LHCN-M2 (cell line): ENCODE measurements at regions not wholly inside any gene's neighbourhood (a gene's known extent, or its start where the extent isn't known, plus 50 kb on each side); places are given as distances from the start of the nearest gene placed in this dataset.
"Not testable (repeated sequence)": the region's sequence is repeated elsewhere in the genome, so short reads cannot be mapped to it uniquely, and the experiment has no call there.

Source experiments
- DNase-seq: peaks from one replicate; pipeline ENCODE4 v3.0.0-alpha.2; 2012; ENCODE audit warnings: low read depth

DNA sequence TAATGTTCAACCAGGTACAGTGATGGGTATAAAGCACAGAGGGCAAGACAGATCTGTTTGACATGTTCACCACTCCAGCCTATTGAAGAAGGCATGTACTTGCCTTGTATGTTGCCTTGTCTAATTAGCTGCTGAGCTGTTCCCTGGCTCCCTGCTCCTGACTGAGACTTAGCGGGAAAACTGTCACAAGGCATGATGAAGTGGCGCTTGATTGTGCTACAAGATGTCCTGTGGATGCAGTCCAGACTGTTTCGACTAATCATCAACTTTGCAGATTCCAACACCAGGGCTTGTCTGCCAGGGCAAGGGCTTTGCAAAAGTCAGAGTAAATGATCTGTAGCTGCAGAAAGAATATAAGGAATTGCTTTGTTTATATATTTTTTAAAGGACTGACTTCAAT is 136.2 kb upstream of the NRBF2 start:
- no peak for DNase-seq

DNA sequence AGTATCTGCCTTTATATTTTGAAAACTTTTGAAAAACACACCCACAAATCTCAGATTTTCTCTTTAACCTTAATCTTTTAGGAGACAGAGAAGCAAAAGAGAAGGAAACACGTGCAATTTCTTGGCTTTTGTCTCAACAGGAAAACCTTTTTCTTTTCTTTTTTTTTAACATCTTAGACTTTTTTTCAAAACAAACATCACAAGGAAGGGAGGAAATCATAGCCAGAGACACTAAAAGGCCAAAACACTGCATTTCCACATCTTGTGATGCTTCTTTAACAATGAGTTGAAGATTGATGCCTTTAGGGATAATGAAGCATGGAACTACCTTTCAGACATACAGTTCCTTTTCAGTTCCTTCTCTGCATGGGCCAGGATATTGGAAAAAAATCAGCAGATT is 136.6 kb upstream of the NRBF2 start:
- DNase-seq: no peak

DNA sequence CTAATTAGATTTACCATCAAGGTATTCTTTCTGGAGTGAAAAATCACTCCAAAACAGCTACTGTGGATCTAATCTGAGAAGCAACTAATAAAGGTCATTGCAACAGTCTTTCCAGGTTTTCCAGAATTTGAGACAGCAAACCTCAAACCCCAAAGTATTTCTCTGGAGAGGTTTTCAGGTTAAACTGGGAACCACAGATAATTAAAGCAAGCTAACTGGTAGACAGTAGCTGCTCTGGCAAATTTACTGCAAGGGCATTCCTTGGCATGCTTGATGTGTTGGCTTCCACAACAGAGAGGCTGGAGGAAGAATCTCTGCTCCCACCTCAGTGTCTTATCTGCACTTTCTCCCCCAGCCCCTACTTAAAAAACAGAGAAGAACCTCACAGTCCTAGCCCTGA is 140.0 kb upstream of the NRBF2 start:
- DNase-seq: peak; percentile 22

DNA sequence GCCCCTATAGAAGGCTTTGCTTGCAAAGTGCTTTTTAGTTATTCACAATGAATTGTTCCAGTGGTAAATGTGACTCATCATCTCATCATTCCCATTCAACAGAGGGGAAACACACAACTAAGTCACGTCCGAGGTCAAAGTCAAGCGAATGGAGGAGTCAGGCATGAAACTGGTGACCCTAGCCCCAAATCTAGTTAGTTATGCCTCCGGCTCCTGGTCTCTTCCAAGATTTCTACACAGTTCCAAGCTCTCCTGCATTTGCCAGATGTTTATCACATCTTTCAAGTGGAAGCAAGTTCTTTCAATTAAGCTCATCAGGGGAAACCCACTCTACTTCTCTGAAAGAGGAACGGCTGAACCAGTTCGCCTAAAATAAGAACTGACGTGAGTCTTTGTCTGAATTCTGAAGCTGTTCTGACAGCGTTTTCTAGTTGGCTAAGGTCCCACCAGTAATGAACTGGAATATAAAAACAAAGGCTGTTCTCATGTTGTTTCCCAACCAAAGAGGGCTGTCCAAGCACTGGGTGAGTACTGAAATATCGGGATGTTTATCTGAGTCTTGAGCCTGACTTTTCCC is 140.9 kb upstream of the NRBF2 start:
- peak; percentile 37 for DNase-seq

DNA sequence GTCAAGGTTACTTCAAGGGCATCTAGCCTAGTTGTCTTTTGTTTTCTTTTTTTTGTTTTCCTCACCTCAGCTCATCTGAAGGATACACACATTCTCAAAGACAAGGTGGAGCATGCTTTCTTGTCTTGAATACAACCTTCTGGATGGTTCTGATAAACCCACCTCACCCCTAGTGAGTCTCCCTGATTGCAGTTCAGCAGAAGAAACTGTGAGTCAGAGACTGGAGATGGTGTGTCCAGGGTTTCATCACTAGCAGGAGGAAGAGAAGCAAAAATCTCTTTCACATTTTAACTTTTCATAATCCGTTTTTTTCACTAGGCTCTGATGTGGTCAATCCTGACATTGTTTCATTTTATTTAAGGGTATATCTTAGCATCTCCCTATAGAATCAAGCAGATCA is 143.0 kb upstream of the NRBF2 start:
- no peak for DNase-seq

DNA sequence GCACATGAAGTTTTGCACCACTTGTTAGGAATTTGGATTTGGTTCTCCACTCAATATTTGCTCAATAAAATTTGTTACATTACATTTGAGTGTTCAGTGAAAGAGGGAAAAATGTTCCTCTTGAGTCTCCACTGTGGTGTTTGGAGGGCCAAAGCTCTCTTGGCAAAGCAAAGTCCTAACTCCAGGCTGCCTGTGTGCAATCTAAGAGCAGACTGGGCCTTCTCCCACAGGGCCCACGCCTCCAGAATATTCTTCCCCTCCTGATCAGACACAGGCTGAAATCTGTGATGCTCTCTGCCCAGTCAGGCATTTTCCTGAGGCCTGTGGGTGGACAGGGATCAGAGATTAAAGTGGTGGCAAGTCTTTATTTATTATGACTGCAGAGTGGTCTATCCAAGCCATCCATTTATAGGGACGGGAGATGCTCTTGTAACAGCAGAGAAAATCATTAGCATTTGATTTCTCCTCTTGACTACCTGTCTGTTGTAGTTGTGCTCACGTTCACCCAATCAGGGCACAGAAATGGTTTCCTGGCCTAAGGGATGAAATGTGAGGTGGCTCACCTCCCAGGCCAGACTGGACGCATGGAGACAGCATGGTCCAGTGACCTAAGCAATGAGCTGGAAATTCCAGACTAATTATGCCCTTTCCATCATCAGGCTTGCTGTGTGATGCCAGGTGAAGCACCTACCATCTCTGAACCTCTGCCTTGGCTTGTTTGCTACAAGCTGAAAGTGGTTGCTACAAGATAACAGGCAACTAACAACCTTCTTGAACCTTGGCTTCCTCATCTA is 147.1 kb upstream of the NRBF2 start:
- no peak for DNase-seq

DNA sequence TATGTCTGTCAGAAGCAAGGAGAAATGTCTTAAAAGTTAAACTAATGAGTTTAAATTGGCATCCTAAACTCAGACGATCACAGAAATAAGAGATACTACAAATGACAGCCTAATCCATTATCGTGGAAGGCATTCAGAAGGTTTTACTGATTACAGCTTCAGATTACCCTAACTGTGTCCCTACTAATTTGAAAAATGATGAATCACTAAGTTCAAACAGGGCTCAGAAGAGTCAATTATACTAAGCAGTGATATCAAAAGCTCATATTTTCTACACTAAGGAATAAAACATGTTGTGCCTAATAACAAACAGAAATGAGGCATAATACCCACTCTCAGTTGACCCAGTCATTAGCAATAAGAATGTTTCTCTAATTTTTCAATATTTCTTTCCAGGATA is 152.0 kb upstream of the NRBF2 start:
- DNase-seq: no peak

DNA sequence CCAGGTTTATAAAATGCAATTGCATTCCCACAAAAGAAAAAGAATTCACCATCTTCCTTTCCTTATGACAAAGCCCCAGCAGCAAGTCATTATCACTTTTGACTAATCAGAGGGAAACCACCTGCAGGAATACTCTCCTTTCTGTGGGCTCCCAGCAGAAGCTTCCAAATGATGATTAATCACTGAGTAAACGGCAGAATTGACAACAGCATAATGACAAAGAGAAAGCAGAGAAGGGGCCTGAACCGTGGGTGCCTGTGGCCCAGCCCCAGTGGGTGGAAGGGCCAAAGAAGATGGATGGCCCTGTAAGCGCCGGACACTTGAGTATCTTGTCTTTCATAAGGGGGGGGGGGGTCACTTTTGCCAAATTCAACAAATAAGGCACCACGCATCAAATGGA is 152.4 kb upstream of the NRBF2 start:
- DNase-seq: no peak

DNA sequence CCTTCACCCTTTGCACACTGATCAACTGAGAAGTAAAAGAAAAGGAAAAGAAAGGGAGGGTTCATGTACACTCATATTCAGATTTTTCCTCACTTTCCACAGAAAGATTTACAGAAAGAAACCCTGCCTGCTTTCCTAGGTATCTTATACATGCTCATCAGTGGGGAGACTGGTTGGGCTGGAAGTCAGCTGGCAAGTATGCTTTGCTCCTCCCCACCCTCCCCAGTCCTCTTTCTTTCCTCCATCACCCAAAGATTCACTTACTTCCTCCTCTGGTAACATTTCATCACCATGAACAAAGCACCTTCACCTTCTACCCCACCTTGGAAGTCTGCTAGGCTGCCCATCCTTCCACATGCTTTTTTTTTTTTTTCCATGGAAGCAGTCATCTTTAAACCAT is 153.2 kb upstream of the NRBF2 start:
- no peak for DNase-seq

DNA sequence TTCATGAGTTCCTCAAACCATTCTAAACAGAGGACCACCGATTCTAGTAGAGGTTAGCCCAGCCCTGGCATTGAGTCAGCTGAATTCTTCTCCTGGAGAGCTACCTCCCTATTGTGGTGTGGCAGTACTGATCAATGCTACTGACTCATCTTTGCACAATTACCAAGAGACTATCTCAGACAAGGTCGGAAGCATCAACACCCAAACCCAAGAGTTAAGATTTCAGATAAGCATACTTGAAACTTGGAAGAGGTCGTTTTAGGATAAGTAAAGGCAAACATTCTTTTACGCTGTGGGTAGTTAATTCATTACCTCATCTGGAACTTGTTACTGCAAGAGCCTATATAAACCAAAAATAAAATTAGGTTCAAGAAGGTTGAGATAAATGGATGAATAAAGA is 154.6 kb upstream of the NRBF2 start:
- DNase-seq: no peak

DNA sequence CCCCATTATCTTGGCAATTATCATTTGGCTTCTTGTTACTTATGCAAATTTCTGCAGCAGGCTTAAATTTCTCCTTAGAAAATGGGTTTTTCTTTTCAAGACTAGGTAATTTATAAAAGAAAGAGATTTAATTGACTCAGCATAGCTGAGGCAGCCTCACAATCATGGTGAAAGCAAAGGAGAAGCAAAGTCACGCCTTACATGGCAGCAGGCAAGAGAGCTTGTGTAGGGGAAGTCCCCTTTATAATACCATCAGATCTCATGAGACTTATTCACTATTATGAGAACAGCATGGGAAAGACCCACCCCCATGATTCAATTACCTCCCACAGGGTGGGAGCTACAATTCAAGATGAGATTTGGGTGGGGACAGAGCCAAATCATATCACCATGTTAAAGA is 158.3 kb upstream of the NRBF2 start:
- not testable (repeated sequence) for DNase-seq

DNA sequence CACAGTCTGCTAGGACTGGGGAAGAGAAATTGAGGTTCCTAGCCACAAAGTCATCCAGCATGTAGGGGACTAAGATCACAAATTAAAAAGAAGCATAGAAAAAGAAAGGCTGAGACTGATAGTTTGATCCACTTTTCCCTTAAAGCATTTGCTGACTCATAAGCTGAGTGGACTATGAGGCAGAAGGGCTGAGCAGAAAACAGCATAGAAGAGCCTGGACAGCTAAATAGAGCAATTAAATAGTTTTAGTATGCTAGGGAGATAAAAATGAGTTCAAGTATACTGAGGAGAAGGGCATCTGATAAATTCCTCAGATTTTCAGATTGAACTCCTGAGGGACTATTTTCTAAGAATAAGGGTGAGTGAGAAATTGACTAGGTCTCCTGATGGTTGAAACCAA is 155.9 kb upstream of the EGR2 start:
- no peak for DNase-seq

DNA sequence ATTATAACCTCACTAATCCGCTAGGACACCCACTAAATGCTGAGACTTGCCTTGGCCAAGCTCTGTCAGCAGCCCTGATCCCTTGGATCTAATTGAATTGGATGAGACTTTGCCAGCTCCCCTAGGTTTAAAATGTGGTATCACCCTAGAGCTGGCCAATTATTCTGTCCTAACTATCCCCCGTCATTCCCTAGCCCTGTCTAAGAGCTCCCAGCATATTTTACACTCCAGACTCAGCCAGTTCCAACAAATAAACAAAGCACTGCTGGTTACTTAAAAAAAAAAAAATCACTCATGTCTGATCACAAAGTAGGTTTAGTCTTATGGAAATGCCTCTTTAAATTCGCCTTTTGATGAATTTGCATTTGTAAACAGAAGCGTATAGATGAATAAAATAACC is 147.9 kb upstream of the EGR2 start:
- DNase-seq: no peak

DNA sequence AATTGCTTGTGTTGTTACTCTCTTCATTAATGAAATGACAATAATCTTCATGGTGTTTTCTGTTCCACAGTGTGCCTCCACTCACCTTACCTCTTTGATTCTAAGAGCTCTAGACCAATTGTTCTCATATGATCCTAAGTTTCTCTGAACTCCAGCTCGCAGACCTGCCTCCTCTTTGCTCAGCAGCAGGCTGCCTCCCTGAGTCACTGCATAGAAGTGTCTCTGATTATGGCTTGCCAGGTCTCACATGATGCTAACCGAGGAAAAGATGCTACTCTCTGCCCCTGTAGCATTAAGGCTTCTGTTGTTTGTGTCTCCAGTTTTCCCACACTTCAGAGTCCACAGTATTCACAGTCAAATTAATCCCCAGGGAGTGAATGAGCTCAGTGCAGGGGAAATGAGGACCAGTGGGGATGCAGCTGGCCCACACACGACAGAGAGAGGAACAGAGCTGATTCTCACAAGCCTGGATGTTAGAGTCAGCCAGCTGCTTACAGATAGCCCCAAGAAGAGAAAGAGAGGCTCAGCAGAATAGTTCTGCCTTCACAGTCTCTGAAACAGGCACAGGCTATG is 145.9 kb upstream of the EGR2 start:
- peak; percentile 21 for DNase-seq

DNA sequence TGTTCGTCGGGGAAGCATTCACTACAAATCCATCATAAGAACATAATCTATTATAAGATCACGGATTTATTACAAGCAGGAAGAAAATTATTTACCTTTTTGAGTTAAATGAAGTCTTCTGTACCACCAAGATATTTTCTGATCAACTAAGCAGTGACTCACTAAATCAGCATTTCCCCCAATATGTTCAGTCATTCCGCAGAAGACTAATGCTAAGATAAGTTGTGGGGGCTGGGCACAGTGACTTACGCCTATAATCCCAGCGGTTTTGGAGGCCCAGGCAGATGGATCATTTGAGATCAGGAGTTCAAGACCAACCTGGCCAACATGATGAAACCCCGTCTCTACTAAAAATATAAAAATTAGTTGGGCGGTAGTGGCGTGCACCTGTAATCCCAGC is 144.2 kb upstream of the EGR2 start:
- DNase-seq: no peak

DNA sequence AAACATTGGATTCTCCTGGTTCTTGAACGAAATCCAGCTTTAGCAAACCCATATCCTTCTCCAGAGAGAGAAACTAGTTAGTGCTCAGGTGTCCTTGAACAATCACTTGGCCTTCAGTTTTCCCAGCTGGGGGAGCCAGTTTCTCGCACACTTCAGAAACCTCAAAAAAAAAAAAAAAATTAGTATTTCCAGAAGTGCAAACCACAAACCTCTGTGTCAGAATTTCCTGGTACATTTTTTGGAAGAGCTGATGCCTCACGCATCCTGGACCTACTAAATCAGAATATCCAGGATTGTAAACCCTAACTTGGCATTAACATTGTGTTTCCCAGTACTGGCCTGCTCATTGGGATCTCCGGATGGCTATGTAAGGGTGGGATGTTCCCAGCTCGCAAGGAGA is 143.4 kb upstream of the EGR2 start:
- no peak for DNase-seq

DNA sequence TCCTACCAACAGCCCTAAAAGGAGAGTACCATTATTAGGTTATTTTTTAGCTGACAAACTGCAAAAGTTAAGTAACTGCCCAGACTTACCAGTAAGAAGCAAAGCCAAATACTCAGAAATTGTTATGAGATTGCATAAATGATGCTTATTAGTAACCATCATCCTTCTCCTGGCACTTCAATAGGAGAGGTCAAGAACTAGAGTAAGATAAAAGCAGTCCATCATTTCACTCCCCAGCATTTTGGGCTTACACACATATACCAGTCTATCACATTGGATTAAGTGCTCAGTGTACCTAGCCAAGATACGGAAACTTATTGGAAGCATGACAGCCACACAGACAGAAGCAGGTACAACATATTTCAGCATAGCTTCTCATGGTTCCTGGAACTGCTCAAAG is 142.8 kb upstream of the EGR2 start:
- no peak for DNase-seq

DNA sequence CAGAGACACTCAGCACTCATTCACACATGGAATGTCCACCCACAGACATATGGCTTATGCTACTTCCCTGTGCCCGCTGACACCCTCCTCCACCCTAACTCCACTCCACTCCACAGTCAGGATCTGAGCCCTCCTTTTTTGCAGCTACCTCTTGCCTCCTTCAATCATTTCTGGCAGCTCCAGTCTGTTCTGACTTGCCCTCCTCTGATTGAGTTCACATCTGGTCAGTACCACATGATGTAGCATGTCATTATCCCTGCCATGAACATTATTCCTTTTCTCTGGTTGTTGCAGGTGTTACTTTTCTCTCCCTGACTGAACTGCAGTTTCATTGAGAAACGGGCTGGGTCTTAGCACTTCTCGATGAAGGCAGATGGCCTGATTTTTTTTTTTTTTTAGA is 130.1 kb upstream of the EGR2 start:
- DNase-seq: no peak

DNA sequence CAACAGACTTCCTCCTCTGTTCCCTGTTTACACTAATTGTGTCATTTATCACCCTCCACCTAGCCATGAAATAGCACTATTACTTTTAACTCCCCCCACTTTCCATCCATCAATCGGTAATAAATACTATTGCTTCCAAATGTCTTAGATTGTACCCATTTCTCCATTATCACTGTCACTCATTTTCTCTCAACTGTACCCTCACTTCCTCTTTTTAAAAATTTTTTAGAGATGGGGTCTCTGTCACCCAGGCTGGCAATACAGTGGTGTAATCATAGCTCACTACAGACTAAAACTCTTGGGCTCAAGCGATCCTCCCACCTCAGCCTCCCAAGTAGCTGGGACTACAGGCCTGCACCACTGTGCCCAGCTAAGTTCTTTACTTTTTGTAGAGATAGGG is 123.5 kb upstream of the EGR2 start:
- no peak for DNase-seq

DNA sequence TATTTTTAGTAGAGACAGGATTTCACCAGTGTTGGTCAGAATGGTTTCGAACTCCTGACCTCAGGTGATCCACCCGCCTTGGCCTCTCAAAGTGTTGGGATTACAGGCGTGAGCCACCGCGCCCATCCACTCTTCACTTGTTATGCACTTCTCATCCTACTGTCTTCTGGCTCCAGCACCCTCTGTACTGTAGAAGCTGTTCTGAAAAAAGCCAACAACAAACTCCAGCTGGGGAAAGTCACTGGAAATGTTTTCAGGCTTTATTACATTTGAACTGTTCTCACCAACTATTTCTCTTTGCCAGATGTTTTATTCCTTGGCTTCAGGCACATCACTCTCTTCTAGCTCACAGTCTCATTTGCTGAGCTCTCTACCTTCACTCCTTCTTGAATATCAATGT is 122.5 kb upstream of the EGR2 start:
- no peak for DNase-seq

DNA sequence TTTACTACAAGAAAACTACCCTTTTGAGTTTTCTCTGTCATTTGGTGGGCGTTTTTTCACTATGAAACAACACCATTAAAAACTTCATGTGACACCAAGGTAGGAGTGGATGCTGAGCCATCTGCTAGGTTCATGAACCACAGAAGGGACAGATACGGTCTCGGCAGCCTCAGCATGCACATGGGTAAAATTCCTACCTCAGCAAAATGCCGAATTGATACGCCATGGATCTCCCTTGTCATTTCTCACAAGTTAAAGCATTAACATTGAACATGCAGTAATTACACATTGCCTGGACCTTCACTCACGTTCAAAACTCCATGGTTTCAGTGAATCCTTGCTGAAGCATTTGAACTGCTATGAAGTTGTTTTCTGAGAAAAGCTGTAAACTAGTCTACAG is 121.5 kb upstream of the EGR2 start:
- DNase-seq: no peak

DNA sequence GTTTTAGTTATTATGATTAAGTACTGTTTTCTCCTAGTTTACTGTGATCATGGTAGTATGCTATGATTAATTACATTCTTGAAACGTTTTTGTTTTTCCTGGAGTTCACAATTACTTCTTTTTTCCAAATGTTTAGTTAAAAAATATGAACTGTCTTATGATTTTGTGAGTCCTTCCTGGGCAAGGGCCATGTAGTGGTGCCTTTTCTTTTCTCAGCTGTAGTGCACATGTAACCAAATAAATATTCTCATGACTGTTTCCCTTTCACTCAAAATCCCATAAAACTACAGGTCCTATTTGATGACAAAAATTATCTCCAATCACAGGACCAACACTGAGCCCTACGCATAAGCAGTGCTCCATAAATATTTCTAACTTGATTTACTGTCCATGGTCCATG is 118.9 kb upstream of the EGR2 start:
- DNase-seq: no peak

DNA sequence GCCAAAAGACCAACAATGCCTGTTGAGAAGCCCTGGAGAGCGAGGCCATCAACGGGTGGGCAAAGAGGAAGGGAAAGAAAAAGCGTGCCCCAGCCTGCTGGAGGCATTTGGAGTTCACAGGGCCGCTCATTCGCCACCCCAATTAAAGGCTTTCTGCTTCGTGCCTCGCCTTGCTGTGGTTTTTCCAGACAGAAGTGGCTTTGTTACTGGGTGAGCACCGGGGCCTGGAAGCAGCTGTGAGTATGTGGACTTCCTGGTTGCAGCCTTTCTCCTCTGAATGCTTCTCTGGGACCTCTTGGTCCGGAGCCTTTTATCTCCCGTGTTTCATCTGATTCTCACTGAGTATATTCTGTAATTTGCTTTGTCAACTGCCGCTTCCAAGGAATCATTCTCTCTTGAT is 118.1 kb upstream of the EGR2 start:
- DNase-seq: peak; percentile 11
